H1 (cell line): ENCODE measurements at regions not wholly inside any gene's neighbourhood (a gene's known extent, or its start where the extent isn't known, plus 50 kb on each side); places are given as distances from the start of the nearest gene placed in this dataset.

Experiments used
- CTCF ChIA-PET: fragments of 300-600 bp; sonication (Branson Sonifier 250); formaldehyde crosslinking; loops from one replicate; lab custom pipeline; 2021; ENCODE audit not compliant: partially characterized antibody; lab: Charles Lee
- POLR2A ChIA-PET: fragments of 300-600 bp; sonication (Branson Sonifier 250); formaldehyde crosslinking; loops from one replicate; lab custom pipeline; 2021; ENCODE audit warnings: inconsistent platforms; ENCODE audit not compliant: partially characterized antibody; lab: Charles Lee
- DNase-seq, 2 experiments: peaks; one replicate each; pipeline versions ENCODE4 v3.0.0 to v3.0.0-alpha.2; 2010 to 2022; ENCODE audit warnings: low spot score in 2 of 2, low read depth in 1 of 2, mixed read lengths in 1 of 2
- FAIRE-seq: peaks from 2 replicates; lab custom pipeline; 2011; peaks lifted over from hg19 to GRCh38; lab: Jason Lieb, UNC
- H2AFZ ChIP-seq: 2 replicates; pipeline ENCODE4 v1.8.1; 2012; ENCODE audit warnings: low read length, inconsistent platforms
- H2AK5ac ChIP-seq: 2 replicates; pipeline ENCODE4 v1.6.1; 2013; ENCODE audit warnings: low read depth, low read length
- H2BK120ac ChIP-seq: replicated peaks from 2 replicates; pipeline ENCODE3; 2013; ENCODE audit warnings: low read depth, low read length, inconsistent platforms
- H2BK12ac ChIP-seq: 2 replicates; pipeline ENCODE4 v1.6.1; 2013; ENCODE audit warnings: low read depth, low read length
- H2BK15ac ChIP-seq: 2 replicates; pipeline ENCODE4 v1.6.1; 2013; ENCODE audit warnings: low read length
- H2BK20ac ChIP-seq: 2 replicates; pipeline ENCODE4 v1.6.1; 2013; ENCODE audit warnings: low read length
- H2BK5ac ChIP-seq: 2 replicates; pipeline ENCODE4 v1.6.1; 2013; ENCODE audit warnings: low read depth, low read length
- H3K14ac ChIP-seq: 2 replicates; pipeline ENCODE4 v1.6.1; 2013; ENCODE audit warnings: inconsistent platforms; ENCODE audit not compliant: insufficient read length
- H3K18ac ChIP-seq: 2 replicates; pipeline ENCODE4 v1.6.1; 2013; ENCODE audit warnings: low read length; ENCODE audit errors: extremely low read depth
- H3K23ac ChIP-seq: 2 replicates; pipeline ENCODE4 v1.6.1; 2013; ENCODE audit warnings: inconsistent platforms; ENCODE audit not compliant: insufficient read length
- H3K23me2 ChIP-seq: 2 replicates; pipeline ENCODE4 v1.6.1; 2013; ENCODE audit warnings: low read depth, low read length
- H3K27ac ChIP-seq: 2 replicates; pipeline ENCODE4 v1.6.1; 2011; ENCODE audit warnings: low read depth, low read length, inconsistent platforms
- H3K27me3 ChIP-seq, 4 experiments: replicated peaks in 1 of 4; 1 replicate in 1 of 4; 2 replicates in 3 of 4; pipeline versions ENCODE4 v1.6.1 to v1.8.1; 2011 to 2013; ENCODE audit warnings: low read length in 3 of 4, mild to moderate bottlenecking in 3 of 4, inconsistent platforms in 2 of 4, mixed read lengths in 2 of 4, moderate library complexity in 1 of 4; ENCODE audit not compliant: control insufficient read depth in 3 of 4, insufficient read depth in 3 of 4; ENCODE audit errors: extremely low read depth in 1 of 4
- H3K36me3 ChIP-seq, 4 experiments: 2 replicates each; pipeline versions ENCODE4 v1.6.1 to v1.8.1; 2011 to 2013; ENCODE audit warnings: mild to moderate bottlenecking in 4 of 4, low read length in 3 of 4, moderate library complexity in 2 of 4, control low read depth in 1 of 4, inconsistent platforms in 1 of 4; ENCODE audit not compliant: insufficient read depth in 4 of 4, control insufficient read depth in 2 of 4
- H3K4ac ChIP-seq: replicated peaks from 2 replicates; pipeline ENCODE3; 2013; ENCODE audit warnings: low read length, low read depth, mixed read lengths, inconsistent platforms; ENCODE audit not compliant: insufficient read length
- H3K4me1 ChIP-seq, 4 experiments: replicated peaks in 1 of 4; 1 replicate in 1 of 4; 2 replicates in 3 of 4; pipeline versions ENCODE4 v1.6.1 to v1.8.1; 2011 to 2013; ENCODE audit warnings: low read length in 3 of 4, inconsistent platforms in 2 of 4, mixed read lengths in 1 of 4; ENCODE audit not compliant: insufficient read depth in 4 of 4, control insufficient read depth in 3 of 4
- H3K4me2 ChIP-seq, 2 experiments: 2 replicates each; pipeline versions ENCODE4 v1.6.1 to v1.8.1; 2011 to 2013; ENCODE audit warnings: low read depth in 2 of 2, low read length in 2 of 2, control low read depth in 1 of 2, inconsistent platforms in 1 of 2, mild to moderate bottlenecking in 1 of 2; ENCODE audit not compliant: insufficient read depth in 1 of 2
- H3K4me3 ChIP-seq, 4 experiments: fragments of 200-600, 300-600 bp in 1 of 4; sonication (generic), shearing (Covaris generic), sonication (Bioruptor Twin) in 1 of 4; 2 replicates each; pipeline versions ENCODE4 v1.5.1 to v1.8.1; 2011 to 2016; ENCODE audit warnings: low read length in 4 of 4, low read depth in 3 of 4, control low read depth in 2 of 4, inconsistent platforms in 2 of 4, mild to moderate bottlenecking in 2 of 4, mixed read lengths in 1 of 4, moderate library complexity in 1 of 4; ENCODE audit not compliant: insufficient read depth in 2 of 4; ENCODE audit errors: extremely low read depth in 1 of 4
- H3K56ac ChIP-seq: replicated peaks from 2 replicates; pipeline ENCODE3; 2013; ENCODE audit warnings: low read depth, mild to moderate bottlenecking, mixed read lengths, low read length, inconsistent platforms; ENCODE audit not compliant: insufficient read length
- H3K79me1 ChIP-seq: 2 replicates; pipeline ENCODE4 v1.6.1; 2013; ENCODE audit warnings: low read depth, low read length, control low read depth
- H3K79me2 ChIP-seq, 2 experiments: 2 replicates each; pipeline versions ENCODE4 v1.6.1 to v1.8.1; 2012 to 2013; ENCODE audit warnings: low read length in 2 of 2, mild to moderate bottlenecking in 2 of 2, inconsistent platforms in 1 of 2; ENCODE audit not compliant: insufficient read depth in 2 of 2, control insufficient read depth in 1 of 2
- H3K9ac ChIP-seq, 4 experiments: replicated peaks in 1 of 4; 1 replicate in 1 of 4; 2 replicates in 3 of 4; pipeline versions ENCODE4 v1.6.1 to v1.8.1; 2011 to 2013; ENCODE audit warnings: low read depth in 3 of 4, low read length in 3 of 4, control low read depth in 2 of 4, mild to moderate bottlenecking in 2 of 4, moderate library complexity in 2 of 4, inconsistent platforms in 1 of 4; ENCODE audit errors: extremely low read depth in 1 of 4
- H3K9me3 ChIP-seq, 2 experiments: 2 replicates each; pipeline versions ENCODE4 v1.6.1 to v1.8.1; 2012 to 2013; ENCODE audit warnings: mild to moderate bottlenecking in 2 of 2, moderate library complexity in 2 of 2, control low read depth in 1 of 2, inconsistent platforms in 1 of 2, low read depth in 1 of 2, low read length in 1 of 2, mixed read lengths in 1 of 2; ENCODE audit not compliant: insufficient read depth in 2 of 2
- H4K20me1 ChIP-seq, 2 experiments: replicated peaks in 1 of 2; 2 replicates each; pipeline versions ENCODE3 to v1.8.1; 2011 to 2013; ENCODE audit warnings: inconsistent platforms in 2 of 2, low read length in 2 of 2, mild to moderate bottlenecking in 1 of 2; ENCODE audit not compliant: insufficient read depth in 2 of 2, control insufficient read depth in 1 of 2
- H4K5ac ChIP-seq: 2 replicates; pipeline ENCODE4 v1.6.1; 2013; ENCODE audit warnings: low read length, low read depth, mixed read lengths, inconsistent platforms; ENCODE audit not compliant: insufficient read length
- H4K8ac ChIP-seq: 2 replicates; pipeline ENCODE4 v1.8.0; 2013; ENCODE audit warnings: mild to moderate bottlenecking, moderate library complexity, low read length, inconsistent platforms; ENCODE audit not compliant: insufficient read depth; ENCODE audit errors: extremely low read depth
- H4K91ac ChIP-seq: replicated peaks from 2 replicates; pipeline ENCODE3; 2013; ENCODE audit warnings: low read length, mixed read lengths, inconsistent platforms; ENCODE audit not compliant: insufficient read length
- ATF2 ChIP-seq: IDR thresholded peaks from 2 replicates; pipeline ENCODE4 v1.6.1; 2012; ENCODE audit warnings: low read length, inconsistent platforms
- MAFK ChIP-seq: IDR thresholded peaks from 2 replicates; pipeline ENCODE4 v1.6.1; 2012; ENCODE audit warnings: low read depth, mild to moderate bottlenecking, improper control_type of control experiment, low read length
- TCF12 ChIP-seq: IDR thresholded peaks from 2 replicates; pipeline ENCODE4 v1.6.1; 2011; ENCODE audit warnings: low read depth, mild to moderate bottlenecking, low read length
- TEAD4 ChIP-seq: IDR thresholded peaks from 2 replicates; pipeline ENCODE4 v1.6.1; 2012; ENCODE audit warnings: low read depth, low read length, inconsistent platforms, mixed read lengths
- WGBS, 2 experiments: shearing (Covaris generic) in 1 of 2; methylation state at CpG; one replicate each; pipeline versions ENCODE4 v1.1.6 to v1.1.7; 2013 to 2015; ENCODE audit warnings: low lambda C conversion rate in 2 of 2, mixed read lengths in 2 of 2, inconsistent platforms in 1 of 2, low coverage in 1 of 2, missing lambda C conversion rate in 1 of 2; ENCODE audit not compliant: insufficient replicate concordance in 2 of 2, insufficient coverage in 1 of 2, insufficient read length in 1 of 2; ENCODE audit errors: extremely low coverage in 1 of 2, missing lambda C conversion rate in 1 of 2; 5-methylcytosine and 5-hydroxymethylcytosine counted together

- no peak overlapping the region for H4K91ac ChIP-seq
- no peak overlapping the region for H2BK15ac ChIP-seq
- H3K79me2 ChIP-seq, result no peaks in the 10 kb centered on the region
- no peak overlapping the region for H2BK20ac ChIP-seq
- no peak overlapping the region for H2BK120ac ChIP-seq
- no peak overlapping the region for H3K4ac ChIP-seq
- H3K23me2 ChIP-seq, result no peaks in the 10 kb centered on the region
- H2BK5ac ChIP-seq, result no peak overlapping the region
- no peak overlapping the region for H3K27ac ChIP-seq
- ChIA-PET CTCF (no interaction called here), POLR2A (no interaction called here)
- no peak overlapping the region for H3K56ac ChIP-seq
- H3K9ac ChIP-seq, result no peak overlapping the region
- no peaks in the 10 kb centered on the region for H3K36me3 ChIP-seq
- no peaks in the 10 kb centered on the region; a peak in 1 of 7 replicates for H3K27me3 ChIP-seq
- H3K9me3 ChIP-seq, result no peaks in the 10 kb centered on the region
- H3K14ac ChIP-seq, result no peak overlapping the region
- H3K4me3 ChIP-seq, result no peak overlapping the region
- no peaks in the 10 kb centered on the region for H4K20me1 ChIP-seq
- TF ChIP-seq TEAD4 (no peak), TCF12 (no peak), ATF2 (no peak), MAFK (no peak)
- no peak for DNase-seq
- H2BK12ac ChIP-seq, result no peak overlapping the region
- H4K5ac ChIP-seq, result no peak overlapping the region
- no peak overlapping the region for H3K4me2 ChIP-seq
- H3K18ac ChIP-seq, result no peak overlapping the region
- no peak overlapping the region for H2AK5ac ChIP-seq
- peaks cover 0 to 4% (median 0%) of the 10 kb centered on the region in 4 experiments; a peak in 2 of 7 replicates for H3K4me1 ChIP-seq
- H4K8ac ChIP-seq, result no peak overlapping the region
- 0 out of 2 replicates have a peak overlapping the region, but pooled peaks have one; percentile 56 for H2AFZ ChIP-seq
- FAIRE-seq, result no peak
- no peaks in the 10 kb centered on the region for H3K79me1 ChIP-seq
- no peak overlapping the region for H3K23ac ChIP-seq
- WGBS, 2 experiments, result 93% methylated on average over 8 of the region's 8 CpGs; no CpG with 5 or more reads in 1 of the 2 experiments
Measured at GRCh38 chr4:129350834-129351721, 255.1 kb downstream of the C4orf33 start.
